NB4 (cell line): ENCODE measurements at regions not wholly inside any gene's neighbourhood (a gene's known extent, or its start where the extent isn't known, plus 50 kb on each side); places are given as distances from the start of the nearest gene placed in this dataset.

Experiments used
- POLR2A ChIP-seq: IDR thresholded peaks from 2 replicates; pipeline ENCODE4 v1.6.1; 2011; ENCODE audit warnings: mild to moderate bottlenecking; ENCODE audit not compliant: insufficient read length; ENCODE audit errors: extremely low read depth
- TF ChIP-seq, protein P1 (sequence below): IDR thresholded peaks from one replicate; pipeline ENCODE4 v1.5.1; 2012; ENCODE audit warnings: low read depth, low read length
- TF ChIP-seq, protein P2 (sequence below): IDR thresholded peaks from 2 replicates; pipeline ENCODE4 v1.6.1; 2011; ENCODE audit warnings: low read depth, low read length

DNA sequence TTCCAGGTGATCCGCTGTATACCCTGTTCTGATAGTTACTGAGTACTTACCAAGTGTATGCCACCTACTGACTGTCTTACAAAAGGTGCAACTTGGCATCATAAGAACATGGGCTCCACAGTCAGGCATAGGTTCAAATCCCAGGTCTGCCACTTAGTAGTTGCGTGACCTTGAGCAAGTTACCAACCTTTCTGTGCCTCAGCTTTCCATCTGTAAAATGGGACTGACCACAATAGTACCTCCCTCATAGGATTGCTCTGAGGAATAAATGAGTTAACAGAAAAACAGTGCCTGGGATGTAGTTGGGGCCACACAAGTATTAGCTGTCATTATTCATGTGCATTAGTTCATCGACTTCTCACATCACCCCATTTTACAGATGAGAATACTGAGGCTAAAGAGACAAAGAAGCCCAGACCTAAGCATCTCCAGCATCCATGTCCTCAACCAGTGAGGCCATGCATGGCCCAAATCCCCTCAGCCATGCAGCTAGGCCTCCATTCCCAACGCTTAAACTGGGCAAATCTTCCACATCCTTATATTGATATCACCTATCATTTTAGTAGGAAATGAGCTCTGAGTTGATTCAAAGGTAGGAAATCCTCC, 51.3 kb upstream of the UBE2L5 start:
- TF ChIP-seq, protein P1, sequence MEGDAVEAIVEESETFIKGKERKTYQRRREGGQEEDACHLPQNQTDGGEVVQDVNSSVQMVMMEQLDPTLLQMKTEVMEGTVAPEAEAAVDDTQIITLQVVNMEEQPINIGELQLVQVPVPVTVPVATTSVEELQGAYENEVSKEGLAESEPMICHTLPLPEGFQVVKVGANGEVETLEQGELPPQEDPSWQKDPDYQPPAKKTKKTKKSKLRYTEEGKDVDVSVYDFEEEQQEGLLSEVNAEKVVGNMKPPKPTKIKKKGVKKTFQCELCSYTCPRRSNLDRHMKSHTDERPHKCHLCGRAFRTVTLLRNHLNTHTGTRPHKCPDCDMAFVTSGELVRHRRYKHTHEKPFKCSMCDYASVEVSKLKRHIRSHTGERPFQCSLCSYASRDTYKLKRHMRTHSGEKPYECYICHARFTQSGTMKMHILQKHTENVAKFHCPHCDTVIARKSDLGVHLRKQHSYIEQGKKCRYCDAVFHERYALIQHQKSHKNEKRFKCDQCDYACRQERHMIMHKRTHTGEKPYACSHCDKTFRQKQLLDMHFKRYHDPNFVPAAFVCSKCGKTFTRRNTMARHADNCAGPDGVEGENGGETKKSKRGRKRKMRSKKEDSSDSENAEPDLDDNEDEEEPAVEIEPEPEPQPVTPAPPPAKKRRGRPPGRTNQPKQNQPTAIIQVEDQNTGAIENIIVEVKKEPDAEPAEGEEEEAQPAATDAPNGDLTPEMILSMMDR = no peak
- TF ChIP-seq POLR2A = no peak
- TF ChIP-seq, protein P2, sequence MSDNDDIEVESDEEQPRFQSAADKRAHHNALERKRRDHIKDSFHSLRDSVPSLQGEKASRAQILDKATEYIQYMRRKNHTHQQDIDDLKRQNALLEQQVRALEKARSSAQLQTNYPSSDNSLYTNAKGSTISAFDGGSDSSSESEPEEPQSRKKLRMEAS = no peak
